A673 (cell line): ENCODE measurements at regions not wholly inside any gene's neighbourhood (a gene's known extent, or its start where the extent isn't known, plus 50 kb on each side); places are given as distances from the start of the nearest gene placed in this dataset.

Experiments
- BruUV-seq: library from RNA; stranded (reverse); fragments of 400-500 nt; replicated peaks from 2 replicates; lab custom pipeline; 2021; lab: Mats Ljungman, UMichigan
- CTCF ChIA-PET: fragments of 300-600 bp; sonication (Branson Sonifier 250); formaldehyde crosslinking; loops from one replicate; lab custom pipeline; 2022; ENCODE audit warnings: antibody characterized with exemption; lab: Charles Lee
- POLR2A ChIA-PET: fragments of 300-600 bp; sonication (Branson Sonifier 250); formaldehyde crosslinking; loops from one replicate; lab custom pipeline; 2022; ENCODE audit warnings: antibody characterized with exemption; ENCODE audit not compliant: low non-redundant PET; lab: Charles Lee
- DNase-seq: peaks from one replicate; pipeline ENCODE4 v3.0.0-alpha.2; 2015; ENCODE audit warnings: low spot score
- H3K27ac ChIP-seq: fragments of 200-600 bp; sonication (generic); 2 replicates; pipeline ENCODE4 v1.5.1; 2016; ENCODE audit warnings: mixed run types, low read depth, mild to moderate bottlenecking, mixed read lengths, antibody characterized with exemption, low read length; ENCODE audit not compliant: poor library complexity, severe bottlenecking
- H3K27me3 ChIP-seq: fragments of 200-600 bp; sonication (generic); replicated peaks from 2 replicates; pipeline ENCODE4 v1.6.1; 2017; ENCODE audit warnings: mixed run types, low read depth, mild to moderate bottlenecking, mixed read lengths, antibody characterized with exemption, low read length; ENCODE audit not compliant: insufficient read depth, poor library complexity
- H3K36me3 ChIP-seq: fragments of 200-600 bp; sonication (generic); 2 replicates; pipeline ENCODE4 v1.6.1; 2016; ENCODE audit warnings: mixed run types, mild to moderate bottlenecking, mixed read lengths, antibody characterized with exemption, low read length; ENCODE audit not compliant: insufficient read depth, poor library complexity, severe bottlenecking
- H3K4me1 ChIP-seq: fragments of 200-600 bp; sonication (generic); 2 replicates; pipeline ENCODE4 v1.6.1; 2017; ENCODE audit warnings: mixed run types, mild to moderate bottlenecking, mixed read lengths, antibody characterized with exemption, low read length; ENCODE audit not compliant: insufficient read depth, poor library complexity, severe bottlenecking
- H3K4me3 ChIP-seq: fragments of 200-600 bp; sonication (generic); 2 replicates; pipeline ENCODE4 v1.5.1; 2016; ENCODE audit warnings: low read depth, mixed run types, mild to moderate bottlenecking, mixed read lengths, low read length; ENCODE audit not compliant: poor library complexity, severe bottlenecking
- H3K9me3 ChIP-seq: fragments of 200-600 bp; sonication (generic); 2 replicates; pipeline ENCODE4 v1.6.1; 2016; ENCODE audit warnings: mixed run types, low read depth, mild to moderate bottlenecking, mixed read lengths, antibody characterized with exemption, low read length; ENCODE audit not compliant: poor library complexity, severe bottlenecking
- EZH2 ChIP-seq: fragments of 200-600 bp; sonication (generic); IDR thresholded peaks from 2 replicates; pipeline ENCODE4 v1.6.1; 2017; ENCODE audit warnings: borderline replicate concordance, low read depth, mild to moderate bottlenecking, mixed read lengths, antibody characterized with exemption, low read length; ENCODE audit not compliant: poor library complexity, severe bottlenecking
- intact Hi-C: fragments of 100-400 bp; cut with micrococcal nuclease; formaldehyde crosslinking; loops from one replicate; pipeline ENCODE4 v1.10.0; 2022; ENCODE audit not compliant: unreplicated experiment
- TF ChIP-seq, protein P1 (sequence below): fragments of 300-800, 200-600 bp; sonication (generic); conservative IDR thresholded peaks from 2 replicates; pipeline ENCODE4 v1.5.1; 2017; ENCODE audit warnings: low read depth, mild to moderate bottlenecking, antibody characterized with exemption, low read length, moderate library complexity, mixed read lengths

- POLR2A ChIA-PET: no interaction called here
- intact Hi-C loops: no loop called here
- H3K27ac ChIP-seq: no peak overlapping the region
- TF ChIP-seq EZH2: no peak
- TF ChIP-seq, protein P1, sequence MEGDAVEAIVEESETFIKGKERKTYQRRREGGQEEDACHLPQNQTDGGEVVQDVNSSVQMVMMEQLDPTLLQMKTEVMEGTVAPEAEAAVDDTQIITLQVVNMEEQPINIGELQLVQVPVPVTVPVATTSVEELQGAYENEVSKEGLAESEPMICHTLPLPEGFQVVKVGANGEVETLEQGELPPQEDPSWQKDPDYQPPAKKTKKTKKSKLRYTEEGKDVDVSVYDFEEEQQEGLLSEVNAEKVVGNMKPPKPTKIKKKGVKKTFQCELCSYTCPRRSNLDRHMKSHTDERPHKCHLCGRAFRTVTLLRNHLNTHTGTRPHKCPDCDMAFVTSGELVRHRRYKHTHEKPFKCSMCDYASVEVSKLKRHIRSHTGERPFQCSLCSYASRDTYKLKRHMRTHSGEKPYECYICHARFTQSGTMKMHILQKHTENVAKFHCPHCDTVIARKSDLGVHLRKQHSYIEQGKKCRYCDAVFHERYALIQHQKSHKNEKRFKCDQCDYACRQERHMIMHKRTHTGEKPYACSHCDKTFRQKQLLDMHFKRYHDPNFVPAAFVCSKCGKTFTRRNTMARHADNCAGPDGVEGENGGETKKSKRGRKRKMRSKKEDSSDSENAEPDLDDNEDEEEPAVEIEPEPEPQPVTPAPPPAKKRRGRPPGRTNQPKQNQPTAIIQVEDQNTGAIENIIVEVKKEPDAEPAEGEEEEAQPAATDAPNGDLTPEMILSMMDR: no peak
- no peaks in the 10 kb centered on the region for H3K9me3 ChIP-seq
- BruUV-seq: no TSS peak
- H3K36me3 ChIP-seq: no peaks in the 10 kb centered on the region
- CTCF ChIA-PET: no interaction called here
- no peaks in the 10 kb centered on the region for H3K27me3 ChIP-seq
- DNase-seq: no peak
- no peaks in the 10 kb centered on the region for H3K4me1 ChIP-seq
- no peak overlapping the region for H3K4me3 ChIP-seq
These were observed 500.2 kb upstream of the NMUR2 start for GRCh38 chr5:152905286-152905685.

DNA sequence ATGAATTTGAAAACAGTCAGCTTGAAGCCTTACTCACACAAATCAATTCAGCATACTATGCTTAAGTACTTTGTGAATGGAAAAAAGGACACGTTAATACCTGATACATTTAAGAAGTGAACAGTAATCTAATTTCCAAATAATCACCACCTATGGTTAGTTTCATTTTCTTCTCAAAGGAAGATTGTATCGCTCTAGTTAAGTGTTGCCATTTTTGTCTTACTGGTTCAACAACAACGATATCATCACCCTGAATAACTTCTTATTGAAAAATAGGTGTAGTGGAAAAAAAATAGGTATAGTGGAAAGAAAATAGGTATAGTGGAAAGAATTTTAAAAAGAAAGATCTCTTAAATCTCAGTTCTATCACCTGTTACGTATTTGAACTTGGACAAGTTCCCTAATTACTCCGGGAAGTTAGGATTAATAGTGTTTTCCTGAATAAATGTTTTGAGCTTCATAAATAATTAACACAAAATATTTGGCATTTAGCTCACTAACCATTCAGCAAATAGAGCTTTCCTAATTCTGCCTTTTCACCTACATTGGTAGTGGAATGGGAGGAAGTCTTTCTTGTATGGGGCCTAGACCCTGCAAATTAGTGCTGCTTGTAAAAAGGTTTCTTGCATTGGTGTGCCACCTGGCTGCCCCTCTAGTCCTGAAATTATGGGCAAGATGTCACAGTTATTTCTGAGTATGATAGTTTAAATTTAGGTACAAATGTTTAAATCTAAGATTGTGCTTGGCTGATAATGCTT is 502.6 kb upstream of the NMUR2 start:
- intact Hi-C loops: no loop called here
- Histone ChIP-seq H3K4me1 (no peaks in the 10 kb centered on the region), H3K4me3 (no peak overlapping the region), H3K27me3 (no peaks in the 10 kb centered on the region), H3K36me3 (no peaks in the 10 kb centered on the region), H3K27ac (no peak overlapping the region), H3K9me3 (no peaks in the 10 kb centered on the region)
- no peak for TF ChIP-seq EZH2
- TF ChIP-seq, protein P1: no peak
- DNase-seq: no peak
- no TSS peak for BruUV-seq
- ChIA-PET POLR2A (no interaction called here), CTCF (no interaction called here)

GRCh38 chr5:152912924-152913323 is 507.8 kb upstream of the NMUR2 start:
- intact Hi-C loops: no loop called here
- ChIA-PET POLR2A (no interaction called here), CTCF (no interaction called here)
- H3K4me1 ChIP-seq: no peaks in the 10 kb centered on the region
- H3K27me3 ChIP-seq: no peaks in the 10 kb centered on the region
- no peaks in the 10 kb centered on the region for H3K9me3 ChIP-seq
- no peak for TF ChIP-seq EZH2
- TF ChIP-seq, protein P1: no peak
- H3K4me3 ChIP-seq: no peak overlapping the region
- no TSS peak for BruUV-seq
- no peak overlapping the region for H3K27ac ChIP-seq
- no peaks in the 10 kb centered on the region for H3K36me3 ChIP-seq
- no peak for DNase-seq
